ENCODE measurements at regions not wholly inside any gene's neighbourhood (a gene's known extent, or its start where the extent isn't known, plus 50 kb on each side); places are given as distances from the start of the nearest gene placed in this dataset.

GRCh38 chr18:1922066-1922465 is 649.2 kb downstream of the METTL4 start (continued):
- TF ChIP-seq STAT6 (CRISPR knock-in tag; conservative IDR thresholded peaks at IDR 0.05; ENCODE audit: low read depth), result no peak
- TF ChIP-seq JAZF1 (CRISPR knock-in tag; IDR thresholded peaks at IDR 0.05), result no peak
- no peak for TF ChIP-seq TP53 (CRISPR knock-in tag; IDR thresholded peaks at IDR 0.05)
- TF ChIP-seq ZNF317 (CRISPR knock-in tag; IDR thresholded peaks at IDR 0.05; ENCODE audit: borderline replicate concordance, low read depth), result no peak
- TF ChIP-seq ESRRA (CRISPR knock-in tag; IDR thresholded peaks at IDR 0.05; ENCODE audit: borderline replicate concordance), result no peak

GRCh38 chr18:1928711-1929110 is 642.6 kb downstream of the METTL4 start:
- ATAC-seq, result no peak
- H3K27me3 Mint-ChIP-seq (ENCODE audit: low read depth), result no peaks in the 10 kb centered on the region
- peaks cover 12% of the 10 kb centered on the region for H3K4me1 Mint-ChIP-seq
- no peak overlapping the region for H3K4me3 Mint-ChIP-seq
- no peak for TF ChIP-seq ZNF396 (CRISPR knock-in tag; IDR thresholded peaks at IDR 0.05; ENCODE audit: borderline replicate concordance)
- TF ChIP-seq E2F1 (CRISPR knock-in tag; IDR thresholded peaks at IDR 0.05), result no peak
- TF ChIP-seq ESRRA (CRISPR knock-in tag; IDR thresholded peaks at IDR 0.05; ENCODE audit: borderline replicate concordance), result no peak
- TF ChIP-seq ZNF232 (CRISPR knock-in tag; IDR thresholded peaks at IDR 0.05), result no peak
- TF ChIP-seq GTF2I (CRISPR knock-in tag; conservative IDR thresholded peaks at IDR 0.05), result no peak
- H3K27ac Mint-ChIP-seq, result no peak overlapping the region
- CTCF ChIA-PET, result no interaction called here
- H3K9me3 Mint-ChIP-seq, result peaks cover 34% of the 10 kb centered on the region
- POLR2A ChIA-PET, result no interaction called here
- no peak for DNase-seq (ENCODE audit: low spot score)
- peaks cover 26% of the 10 kb centered on the region for H3K36me3 Mint-ChIP-seq

- Mint-ChIP-seq H3K4me1 (peaks cover 12% of the 10 kb centered on the region), H3K36me3 (peaks cover 26% of the 10 kb centered on the region), H3K4me3 (no peak overlapping the region), H3K27ac (no peak overlapping the region), H3K9me3 (peaks cover 40% of the 10 kb centered on the region), H3K27me3 (ENCODE audit: low read depth) (no peaks in the 10 kb centered on the region)
- POLR2A ChIA-PET, result no interaction called here
- no peak; the same call in 1 of the 2 replicates for ATAC-seq
- CTCF ChIA-PET, result no interaction called here
- DNase-seq (ENCODE audit: low spot score), result no peak
- no peak for TF ChIP-seq ZNF423 (CRISPR knock-in tag; IDR thresholded peaks at IDR 0.05)
- no peak for TF ChIP-seq PRDM15 (CRISPR knock-in tag; IDR thresholded peaks at IDR 0.05)
- TF ChIP-seq MLX (CRISPR knock-in tag; IDR thresholded peaks at IDR 0.05), result no peak
- no peak for TF ChIP-seq ELF4 (CRISPR knock-in tag; IDR thresholded peaks at IDR 0.05; ENCODE audit: low read depth)
- no peak for TF ChIP-seq ETV6 (CRISPR knock-in tag; IDR thresholded peaks at IDR 0.05)
- no peak for TF ChIP-seq HMGA2 (CRISPR knock-in tag; IDR thresholded peaks at IDR 0.05)
- TF ChIP-seq NR2C2 (CRISPR knock-in tag; IDR thresholded peaks at IDR 0.05), result no peak
- TF ChIP-seq ZNF232 (CRISPR knock-in tag; IDR thresholded peaks at IDR 0.05), result no peak
- TF ChIP-seq PREB (CRISPR knock-in tag; IDR thresholded peaks at IDR 0.05; ENCODE audit: borderline replicate concordance), result no peak
- TF ChIP-seq ZNF396 (CRISPR knock-in tag; IDR thresholded peaks at IDR 0.05; ENCODE audit: borderline replicate concordance), result no peak
- TF ChIP-seq E2F4 (CRISPR knock-in tag; IDR thresholded peaks at IDR 0.05; ENCODE audit: borderline replicate concordance, low read depth), result no peak
- no peak for TF ChIP-seq TP53 (CRISPR knock-in tag; IDR thresholded peaks at IDR 0.05)
- TF ChIP-seq ZNF219 (CRISPR knock-in tag; IDR thresholded peaks at IDR 0.05; ENCODE audit: borderline replicate concordance), result no peak
- TF ChIP-seq STAT6 (CRISPR knock-in tag; conservative IDR thresholded peaks at IDR 0.05; ENCODE audit: low read depth), result no peak
- TF ChIP-seq PRRX2 (CRISPR knock-in tag; IDR thresholded peaks at IDR 0.05), result no peak
Observed at GRCh38 chr18:1929720-1930119, 641.6 kb downstream of the METTL4 start.

Data from WTC11 (cell line).